ENCODE measurements at regions not wholly inside any gene's neighbourhood (a gene's known extent, or its start where the extent isn't known, plus 50 kb on each side); places are given as distances from the start of the nearest gene placed in this dataset.

- intact Hi-C loops (cut with DNase I): no loop called here
- no peaks in the 10 kb centered on the region for H3K4me1 ChIP-seq
These were observed 152.4 kb upstream of the TRPC7 start for GRCh38 chr5:136517755-136518154.

GRCh38 chr5:136516637-136517036, 151.3 kb upstream of the TRPC7 start:
- Histone ChIP-seq H3K27me3 (no peaks in the 10 kb centered on the region), H3K9me3 (no peaks in the 10 kb centered on the region), H3K4me1 (no peaks in the 10 kb centered on the region), H3K4me3 (no peak overlapping the region), H3K27ac (no peak overlapping the region), H3K36me3 (no peaks in the 10 kb centered on the region)
- WGBS, 2 donors: 61 to 64% methylated on average over 3 of the region's 3 CpGs
- no peak for TF ChIP-seq POLR2A (IDR thresholded peaks at IDR 0.05)
- no peak for TF ChIP-seq CTCF (IDR thresholded peaks at IDR 0.05)
- intact Hi-C loops (cut with DNase I): no loop called here
- DNase-seq: no peak

More at GRCh38 chr5:136517755-136518154, 152.4 kb upstream of the TRPC7 start:
- Histone ChIP-seq H3K27ac (no peak overlapping the region), H3K9me3 (no peaks in the 10 kb centered on the region), H3K27me3 (no peaks in the 10 kb centered on the region), H3K4me3 (no peak overlapping the region), H3K36me3 (no peaks in the 10 kb centered on the region)
- DNase-seq: no peak
- TF ChIP-seq POLR2A (IDR thresholded peaks at IDR 0.05) (no peak), CTCF (IDR thresholded peaks at IDR 0.05) (no peak)
- WGBS, 2 donors: 25 to 27% methylated on average over 1 of the region's 1 CpG

DNA sequence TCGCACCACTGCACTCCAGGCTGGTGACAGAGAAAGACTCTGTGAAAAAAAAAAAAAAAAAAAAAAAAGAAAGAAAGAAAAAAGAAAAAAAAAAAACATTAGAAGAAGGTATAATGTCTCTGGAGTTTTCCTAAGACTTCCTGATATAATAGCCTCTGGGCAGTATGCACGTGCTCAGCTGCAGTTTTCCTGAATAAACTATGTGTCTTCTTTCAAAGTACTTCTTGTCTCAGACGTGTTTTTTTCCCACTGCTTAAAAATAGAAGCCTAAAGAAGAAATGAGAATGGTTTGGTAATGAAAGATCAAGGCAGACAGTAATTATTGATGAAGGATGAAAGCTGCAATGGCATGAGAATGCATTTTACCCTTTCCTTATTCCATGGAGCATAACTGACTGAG, 148.1 kb upstream of the TRPC7 start:
- TF ChIP-seq CTCF (IDR thresholded peaks at IDR 0.05) (no peak), POLR2A (IDR thresholded peaks at IDR 0.05) (no peak)
- no peak overlapping the region for H3K27ac ChIP-seq
- H3K4me3 ChIP-seq: no peak overlapping the region
- H3K9me3 ChIP-seq: no peaks in the 10 kb centered on the region
- intact Hi-C loops (cut with DNase I): no loop called here
- H3K27me3 ChIP-seq: no peaks in the 10 kb centered on the region
- H3K36me3 ChIP-seq: no peaks in the 10 kb centered on the region
- H3K4me1 ChIP-seq: no peaks in the 10 kb centered on the region
- 46 to 48% methylated on average over 3 of the region's 3 CpGs for WGBS, 2 donors
- no peak for DNase-seq

DNA sequence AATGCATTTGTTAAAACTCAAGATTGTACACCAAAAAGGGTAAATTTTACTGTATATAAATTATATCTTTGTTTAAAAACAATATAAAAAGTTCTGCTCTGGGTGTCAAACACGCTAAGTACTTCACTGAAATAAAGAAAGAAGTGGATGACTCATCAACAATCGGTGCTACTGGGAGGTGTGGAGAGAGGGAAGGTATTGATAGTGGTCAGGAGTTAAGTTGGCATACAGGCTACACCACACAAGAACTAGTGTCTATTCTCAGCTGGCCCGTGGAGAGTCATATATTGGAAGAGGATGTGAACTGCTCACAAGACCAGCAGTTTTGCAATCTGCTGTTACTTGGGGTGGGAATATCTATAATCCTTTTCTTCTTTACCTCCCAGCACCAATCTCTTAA, 145.7 kb upstream of the TRPC7 start:
- H3K27me3 ChIP-seq: no peaks in the 10 kb centered on the region
- intact Hi-C loops (cut with DNase I): no loop called here

DNA sequence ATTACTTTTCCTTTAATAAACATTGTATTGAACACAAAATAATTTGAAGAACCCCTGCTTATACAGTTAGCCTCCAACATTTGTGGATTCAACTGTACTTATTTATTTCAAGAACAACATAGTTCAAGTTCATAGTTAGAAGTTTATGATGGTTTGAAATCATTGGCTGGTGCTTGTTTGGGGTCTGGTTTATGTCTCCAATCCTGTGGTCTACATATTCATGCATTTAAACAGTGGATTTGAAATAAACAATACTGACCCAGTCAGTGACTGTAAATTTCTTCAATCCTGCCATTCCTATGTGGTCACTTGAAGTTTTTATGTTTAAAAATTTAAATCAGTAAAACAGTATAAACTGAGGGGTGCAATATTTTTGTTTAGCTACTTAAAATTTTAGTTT, 145.1 kb upstream of the TRPC7 start:
- no peak for DNase-seq
- no peak for TF ChIP-seq CTCF (IDR thresholded peaks at IDR 0.05)
- no peak for TF ChIP-seq POLR2A (IDR thresholded peaks at IDR 0.05)
- H3K36me3 ChIP-seq: no peaks in the 10 kb centered on the region
- intact Hi-C loops (cut with DNase I): no loop called here
- no peak overlapping the region for H3K27ac ChIP-seq
- no peaks in the 10 kb centered on the region for H3K27me3 ChIP-seq
- no peaks in the 10 kb centered on the region for H3K9me3 ChIP-seq
- H3K4me1 ChIP-seq: no peaks in the 10 kb centered on the region
- no peak overlapping the region for H3K4me3 ChIP-seq

More for the DNA sequence above, 145.7 kb upstream of the TRPC7 start:
- Histone ChIP-seq H3K4me1 (no peaks in the 10 kb centered on the region), H3K4me3 (no peak overlapping the region), H3K36me3 (no peaks in the 10 kb centered on the region), H3K27ac (no peak overlapping the region), H3K9me3 (no peaks in the 10 kb centered on the region)
- WGBS, 2 donors: 39 to 49% methylated on average over 3 of the region's 3 CpGs
- TF ChIP-seq POLR2A (IDR thresholded peaks at IDR 0.05) (no peak), CTCF (IDR thresholded peaks at IDR 0.05) (no peak)
- DNase-seq: no peak
